IPS-18c (cell line): ENCODE measurements at regions not wholly inside any gene's neighbourhood (a gene's known extent, or its start where the extent isn't known, plus 50 kb on each side); places are given as distances from the start of the nearest gene placed in this dataset.

Experiments
- H3K4me3 ChIP-seq: 2 replicates; pipeline ENCODE4 v1.7.0; 2013; ENCODE audit warnings: low read depth, mild to moderate bottlenecking, low read length, moderate library complexity; ENCODE audit not compliant: insufficient read depth
- H3K9me3 ChIP-seq: one replicate; pipeline ENCODE4 v1.6.1; 2013; ENCODE audit warnings: mild to moderate bottlenecking, low read length, moderate library complexity; ENCODE audit not compliant: control insufficient read depth, insufficient read depth

DNA sequence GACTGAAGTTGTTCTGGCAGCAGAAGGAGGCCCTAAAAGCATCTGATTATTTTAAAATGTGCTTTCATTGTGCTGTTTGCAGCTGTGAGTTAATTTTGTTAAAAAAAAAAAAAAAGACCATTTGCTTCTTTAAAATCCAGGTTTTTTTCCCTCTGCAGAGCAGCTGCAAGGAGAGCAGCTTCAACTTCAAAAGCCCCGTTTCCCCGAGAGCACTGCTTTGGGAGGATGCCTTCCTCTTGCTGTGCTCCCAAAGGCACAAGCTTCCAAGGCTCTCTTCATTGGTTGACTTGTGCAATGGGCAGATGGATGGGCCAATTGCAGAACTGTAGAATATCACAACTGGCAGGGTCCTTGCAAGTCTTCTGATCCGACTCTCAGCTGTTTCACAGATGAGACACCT lies 459.2 kb upstream of the PKN2 start:
- H3K9me3 ChIP-seq, result peaks cover 2% of the 10 kb centered on the region

DNA sequence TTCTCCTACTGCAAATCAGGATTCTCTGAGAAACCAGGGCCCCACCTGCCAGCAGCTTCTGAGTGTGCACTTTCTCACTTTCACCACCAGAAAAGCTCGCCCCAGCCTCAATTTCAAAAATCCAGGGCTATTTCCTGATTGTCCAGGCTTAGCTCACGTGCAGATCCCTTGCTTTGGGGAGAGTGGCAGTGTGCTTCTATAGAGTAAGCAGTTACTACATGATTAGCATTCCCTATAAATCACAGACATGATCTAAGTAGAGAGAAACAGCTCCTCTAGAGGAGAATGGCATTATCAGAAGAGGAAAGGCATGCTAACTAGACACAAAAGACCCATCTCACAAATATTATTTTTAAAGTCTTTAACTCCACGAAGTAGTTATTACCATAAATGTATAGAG lies 456.0 kb upstream of the PKN2 start:
- H3K9me3 ChIP-seq, result no peaks in the 10 kb centered on the region
- no peak overlapping the region for H3K4me3 ChIP-seq

More for the DNA sequence above, 459.2 kb upstream of the PKN2 start:
- H3K4me3 ChIP-seq, result no peak overlapping the region

DNA sequence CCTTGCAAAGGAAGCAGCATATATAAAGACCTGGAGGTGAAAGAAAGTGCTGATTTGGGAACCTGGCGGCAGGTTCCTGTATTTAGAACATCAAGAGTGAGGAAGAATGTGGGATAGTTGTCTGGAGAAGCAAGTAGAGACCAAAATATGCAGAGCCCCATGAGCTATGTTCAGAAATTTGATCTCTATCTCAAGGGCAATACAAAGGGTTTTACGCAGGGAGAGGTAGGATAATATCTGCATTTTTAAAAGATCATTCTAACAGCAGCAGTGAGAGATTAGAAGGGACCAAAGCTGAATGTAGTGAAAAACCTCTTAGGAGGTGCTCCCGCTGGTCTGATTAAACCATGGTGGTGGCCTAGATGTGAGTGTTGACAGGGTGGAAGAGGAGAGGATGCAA lies 453.9 kb upstream of the PKN2 start:
- H3K9me3 ChIP-seq, result no peaks in the 10 kb centered on the region
- H3K4me3 ChIP-seq, result no peak overlapping the region

DNA sequence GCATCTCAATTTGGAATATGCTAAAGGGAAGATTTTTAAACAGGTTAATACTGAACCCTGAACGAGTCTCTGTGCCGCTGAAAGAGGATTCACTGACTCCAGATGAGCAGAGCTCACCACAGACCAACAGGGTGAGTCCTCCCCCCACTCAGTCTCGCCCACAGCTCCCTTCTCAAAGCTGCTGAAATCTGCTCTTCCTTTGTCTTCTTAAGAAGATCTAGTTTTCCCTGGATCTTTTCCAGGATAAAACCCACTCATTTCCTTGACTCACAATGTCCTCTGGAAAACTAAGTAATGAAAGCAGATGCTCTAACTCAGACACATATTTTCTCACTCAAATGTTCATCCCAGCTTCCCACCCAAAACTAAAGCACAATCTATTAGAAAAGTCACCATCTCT lies 447.0 kb upstream of the PKN2 start:
- no peak overlapping the region for H3K4me3 ChIP-seq

DNA sequence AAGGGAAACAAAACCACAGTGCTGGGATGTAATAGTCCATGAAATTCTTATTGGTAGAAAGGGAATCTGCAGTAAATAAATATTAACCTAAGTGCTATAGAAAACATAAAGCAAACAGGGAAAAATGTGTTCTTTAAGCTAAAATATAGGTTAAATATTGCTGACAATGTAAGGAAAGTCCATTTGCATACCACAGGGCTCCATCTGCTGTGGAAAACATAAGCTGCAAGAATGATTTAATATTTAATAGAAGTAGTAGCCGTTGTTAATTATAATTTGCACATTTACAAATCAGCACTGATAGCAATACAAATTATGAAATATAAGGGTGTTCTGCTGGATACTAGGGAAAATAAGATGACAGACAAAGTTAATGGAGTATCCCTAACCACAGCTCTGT lies 444.9 kb upstream of the PKN2 start:
- Histone ChIP-seq H3K9me3 (no peaks in the 10 kb centered on the region), H3K4me3 (no peak overlapping the region)

More for the DNA sequence above, 447.0 kb upstream of the PKN2 start:
- no peaks in the 10 kb centered on the region for H3K9me3 ChIP-seq

DNA sequence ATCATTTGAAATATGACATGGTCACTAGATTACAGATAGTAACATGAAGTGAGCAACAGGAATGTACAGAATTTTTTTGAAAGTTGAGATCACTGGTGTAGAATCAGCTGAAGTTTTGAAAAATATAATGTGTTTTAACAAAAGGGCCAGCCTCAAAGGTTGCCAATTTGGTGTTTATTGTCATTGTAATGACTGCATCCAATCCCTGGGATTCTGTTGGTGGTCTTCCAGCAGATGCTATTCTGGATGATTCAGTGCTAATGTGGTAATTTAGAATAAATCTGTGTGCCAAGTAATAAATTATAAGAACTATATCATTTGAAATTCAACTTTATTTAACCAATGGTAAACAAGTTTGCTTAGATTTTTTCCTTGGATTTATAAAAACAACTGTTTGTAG lies 436.4 kb upstream of the PKN2 start:
- no peak overlapping the region for H3K4me3 ChIP-seq
- H3K9me3 ChIP-seq, result no peaks in the 10 kb centered on the region

DNA sequence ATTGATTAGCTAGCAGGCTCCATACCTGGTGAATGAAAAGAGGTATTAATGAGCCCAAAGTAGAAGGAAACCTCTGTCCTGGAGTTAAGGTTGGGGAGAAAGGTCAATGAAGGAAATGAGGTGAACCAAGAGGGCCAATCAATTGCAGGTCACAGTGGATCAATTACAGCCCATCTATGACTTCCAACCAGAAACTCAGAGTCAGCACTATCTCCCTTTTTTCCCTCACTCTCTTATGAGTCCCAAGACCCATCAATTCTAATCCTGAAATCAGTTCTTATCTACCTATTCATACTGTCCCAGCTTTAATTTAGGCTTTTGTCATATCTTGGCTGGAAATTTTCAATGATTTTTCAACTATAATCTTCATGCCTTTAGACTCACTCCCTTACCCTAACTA lies 433.2 kb upstream of the PKN2 start:
- no peak overlapping the region for H3K4me3 ChIP-seq

DNA sequence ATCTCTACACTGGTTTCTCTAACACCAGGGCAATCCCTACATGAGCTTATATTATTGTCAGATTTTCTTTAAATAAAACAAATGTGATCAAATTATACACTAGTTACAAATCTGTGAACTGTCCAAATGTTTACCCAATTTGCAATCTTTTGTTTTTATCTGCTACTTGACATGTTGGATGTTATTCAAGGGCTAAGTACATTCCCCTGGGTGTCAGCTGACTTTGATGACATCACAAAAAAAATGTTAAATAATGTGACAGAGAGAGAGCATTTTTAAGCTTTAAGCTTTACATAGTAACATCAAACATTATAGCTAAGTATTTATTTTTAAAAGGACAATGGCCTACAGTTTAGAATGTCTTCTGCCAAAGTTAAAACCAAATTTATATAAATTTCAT lies 431.3 kb upstream of the PKN2 start:
- H3K4me3 ChIP-seq, result no peak overlapping the region
- H3K9me3 ChIP-seq, result no peaks in the 10 kb centered on the region

More for the DNA sequence above, 433.2 kb upstream of the PKN2 start:
- H3K9me3 ChIP-seq, result no peaks in the 10 kb centered on the region

DNA sequence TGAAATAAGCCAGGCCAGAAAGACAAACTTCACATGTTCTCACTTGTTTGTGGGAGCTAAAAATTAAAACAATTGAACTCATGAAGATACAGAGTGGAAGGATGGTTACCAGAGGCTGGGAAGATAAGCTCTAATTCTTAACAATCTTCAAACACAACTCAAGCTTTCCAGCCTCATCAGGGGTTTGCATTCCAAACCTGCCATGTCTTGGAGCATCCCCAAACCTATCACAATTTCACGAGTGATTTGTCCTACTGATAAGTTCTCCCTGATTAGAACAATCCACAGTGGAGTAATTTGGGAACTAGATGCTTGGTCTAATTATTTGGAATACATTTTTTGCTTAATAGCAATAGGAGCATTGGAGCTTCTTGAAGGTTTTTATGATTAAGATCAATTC lies 418.5 kb upstream of the PKN2 start:
- H3K4me3 ChIP-seq, result no peak overlapping the region

DNA sequence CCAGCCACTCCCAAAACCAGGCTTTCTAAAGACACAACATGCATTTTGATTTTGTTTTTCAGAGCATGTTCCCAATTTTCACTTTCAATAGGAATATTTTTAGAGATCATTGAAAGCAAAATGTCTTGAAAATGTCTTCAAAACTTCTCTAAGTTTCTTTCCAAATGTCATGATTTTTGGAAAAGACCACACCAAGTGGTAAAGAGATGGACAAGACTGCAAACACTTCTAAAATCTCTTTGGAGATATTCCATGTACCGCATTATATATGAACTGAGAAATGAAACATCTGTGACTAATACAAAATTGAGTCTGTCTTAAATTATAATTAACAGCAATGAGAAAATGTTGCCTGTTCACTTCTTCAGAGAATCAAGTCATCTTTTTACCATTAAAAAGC lies 418.0 kb upstream of the PKN2 start:
- H3K4me3 ChIP-seq, result no peak overlapping the region
- H3K9me3 ChIP-seq, result no peaks in the 10 kb centered on the region

More for the DNA sequence above, 418.5 kb upstream of the PKN2 start:
- no peaks in the 10 kb centered on the region for H3K9me3 ChIP-seq

DNA sequence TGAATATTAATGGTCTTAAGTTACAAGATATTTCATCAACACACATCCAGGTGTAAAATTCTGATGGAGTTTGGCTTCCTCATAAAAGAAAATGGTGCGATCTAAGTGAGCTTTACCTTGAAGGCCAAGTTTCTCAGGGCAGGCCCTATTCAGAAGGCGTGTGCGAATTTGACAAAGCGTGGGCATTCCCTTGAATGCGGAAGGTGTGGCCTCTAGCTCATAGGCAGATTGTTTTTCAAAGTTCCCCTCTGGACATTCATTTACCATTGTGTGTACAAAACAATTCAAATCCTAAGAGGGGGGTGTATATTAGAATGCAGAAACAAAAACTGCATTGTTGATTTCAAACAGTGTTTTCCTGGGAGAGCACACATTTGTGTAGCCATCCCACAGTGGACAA lies 411.9 kb upstream of the PKN2 start:
- H3K9me3 ChIP-seq, result no peaks in the 10 kb centered on the region
- H3K4me3 ChIP-seq, result no peak overlapping the region

DNA sequence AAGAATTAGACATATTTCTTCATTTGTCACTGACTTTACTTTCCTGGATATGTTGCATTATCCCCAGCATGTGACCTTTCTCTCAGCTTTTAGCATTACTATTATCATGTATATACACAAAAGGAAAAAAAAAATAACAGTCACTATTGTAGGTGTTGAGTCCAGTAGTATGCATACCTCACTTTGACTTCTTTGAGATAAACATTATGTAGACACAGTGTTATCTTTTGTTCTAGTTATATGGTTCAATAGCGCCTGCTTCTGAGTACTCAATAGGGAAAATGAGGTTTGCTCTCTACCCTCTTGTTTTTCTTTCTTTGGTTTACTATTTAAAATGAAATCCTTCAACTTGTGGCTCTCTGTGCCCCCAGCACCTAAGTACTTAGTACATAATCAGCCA lies 409.6 kb upstream of the PKN2 start:
- no peak overlapping the region for H3K4me3 ChIP-seq

DNA sequence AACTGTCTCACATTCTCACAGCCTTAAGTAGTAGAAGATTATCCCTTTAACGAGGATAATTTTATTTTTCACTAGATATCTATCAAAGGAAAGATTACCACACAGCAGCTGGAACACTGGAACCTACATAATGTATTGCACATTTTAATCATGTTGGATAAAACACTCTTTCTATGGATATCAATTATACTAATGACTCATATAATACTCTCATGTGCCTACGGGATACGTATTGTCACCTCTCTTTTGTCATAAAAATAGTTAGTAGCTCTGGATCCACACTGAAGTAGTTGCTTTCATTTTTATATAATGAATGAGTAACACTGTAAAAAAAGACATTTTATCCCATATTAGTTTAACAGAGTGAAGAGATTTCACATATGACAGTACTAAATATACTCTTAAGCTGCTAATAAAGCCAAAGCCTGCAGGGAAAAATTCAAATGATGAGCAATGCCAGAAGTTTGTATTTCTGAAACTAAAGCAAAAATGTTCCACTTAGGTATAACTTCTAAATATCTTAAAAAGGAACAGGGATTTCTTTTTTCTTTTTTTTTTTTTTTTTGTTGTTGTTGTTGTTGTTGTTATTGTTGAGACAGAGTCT lies 408.7 kb upstream of the PKN2 start:
- no peak overlapping the region for H3K4me3 ChIP-seq

More for the DNA sequence above, 409.6 kb upstream of the PKN2 start:
- H3K9me3 ChIP-seq, result no peaks in the 10 kb centered on the region

DNA sequence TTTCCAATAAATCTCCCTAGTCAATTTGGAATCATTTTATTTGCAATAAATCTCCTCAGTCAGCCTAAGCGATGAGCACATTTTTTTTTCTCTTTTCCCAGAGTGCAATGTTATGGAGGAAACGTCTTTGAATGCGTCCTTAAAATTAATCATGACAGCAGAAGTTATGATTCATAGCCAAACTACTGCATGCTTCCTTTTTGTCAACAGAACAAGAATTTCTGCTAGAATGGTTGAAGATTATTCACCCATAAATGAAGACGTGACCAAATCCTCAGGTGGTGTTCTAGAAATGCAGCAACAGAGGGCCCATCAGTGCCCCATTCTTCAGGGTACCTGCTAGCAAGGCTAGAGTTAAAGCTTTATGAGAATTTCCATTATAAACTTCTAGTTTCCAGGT lies 407.9 kb upstream of the PKN2 start:
- Histone ChIP-seq H3K4me3 (no peak overlapping the region), H3K9me3 (no peaks in the 10 kb centered on the region)

More for the DNA sequence above, 408.7 kb upstream of the PKN2 start:
- H3K9me3 ChIP-seq, result no peaks in the 10 kb centered on the region

DNA sequence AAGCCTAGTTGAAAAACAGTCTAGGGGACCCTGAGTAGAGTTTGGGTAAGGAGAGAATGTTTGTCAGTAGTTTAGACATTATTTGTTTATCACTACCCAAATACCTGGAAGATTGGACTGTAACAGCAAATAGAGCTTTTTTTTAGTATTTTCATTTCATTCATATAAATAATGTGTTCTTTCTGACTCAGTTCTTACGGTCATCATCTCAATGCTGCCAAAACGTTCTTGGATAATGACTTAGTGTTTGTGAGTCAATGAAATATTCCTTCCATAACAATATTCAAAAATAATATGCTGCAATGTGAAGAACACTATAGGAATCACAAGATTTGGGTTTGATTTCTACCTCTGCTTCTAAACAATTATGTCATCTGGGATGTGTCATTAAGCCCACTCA lies 400.0 kb upstream of the PKN2 start:
- no peaks in the 10 kb centered on the region for H3K9me3 ChIP-seq

DNA sequence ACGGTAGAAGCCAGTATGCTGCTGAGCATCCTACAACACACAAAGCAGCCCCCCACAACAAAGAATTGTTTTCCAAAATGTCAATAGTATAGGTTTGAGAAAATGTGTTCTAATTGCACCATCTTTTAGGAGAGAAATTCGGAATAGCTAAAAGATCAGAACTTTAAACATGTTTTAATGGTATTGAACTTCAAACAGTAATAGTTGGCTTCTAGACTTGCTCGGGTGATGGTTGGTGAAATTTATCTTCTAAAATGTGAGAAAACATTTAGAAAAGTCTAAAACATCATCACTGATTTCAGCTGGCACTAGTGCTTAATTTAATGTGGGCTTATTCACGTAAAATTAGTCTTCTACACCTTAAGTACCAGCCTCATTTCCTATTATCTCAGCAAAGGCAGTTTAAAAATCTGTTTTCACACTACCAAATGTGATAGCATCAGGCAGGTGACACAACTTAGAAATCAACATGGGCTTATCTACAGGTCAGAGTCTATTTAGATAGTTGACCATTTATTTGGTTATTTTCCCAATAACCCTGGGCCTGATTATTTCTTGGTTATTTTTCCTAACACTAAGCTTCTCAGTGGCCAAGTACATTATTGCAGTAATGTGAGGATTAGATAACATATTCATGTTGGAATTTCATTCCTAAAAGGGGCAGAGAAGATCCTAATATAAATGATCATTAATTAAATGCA lies 399.3 kb upstream of the PKN2 start:
- no peak overlapping the region for H3K4me3 ChIP-seq

More for the DNA sequence above, 400.0 kb upstream of the PKN2 start:
- no peak overlapping the region for H3K4me3 ChIP-seq

DNA sequence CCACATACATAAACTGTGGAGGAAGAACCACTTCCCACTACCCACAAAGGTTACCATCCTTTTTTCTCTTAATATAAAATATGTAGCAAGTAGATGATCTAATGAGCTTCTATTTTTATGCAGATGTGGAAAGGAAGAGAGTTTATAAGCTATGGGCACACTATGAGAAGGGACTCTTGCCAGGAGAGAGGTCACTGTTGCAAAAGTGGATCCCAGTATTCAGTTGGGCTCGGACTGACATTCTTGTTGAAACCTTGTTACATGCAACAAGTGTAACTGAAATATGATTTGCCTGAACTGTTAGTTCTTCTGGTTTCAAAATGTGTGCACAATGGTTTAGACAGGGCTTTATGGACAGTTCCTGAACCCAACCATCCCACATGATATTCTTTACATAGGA lies 397.4 kb upstream of the PKN2 start:
- H3K4me3 ChIP-seq, result no peak overlapping the region
- no peaks in the 10 kb centered on the region for H3K9me3 ChIP-seq

More for the DNA sequence above, 399.3 kb upstream of the PKN2 start:
- no peaks in the 10 kb centered on the region for H3K9me3 ChIP-seq

DNA sequence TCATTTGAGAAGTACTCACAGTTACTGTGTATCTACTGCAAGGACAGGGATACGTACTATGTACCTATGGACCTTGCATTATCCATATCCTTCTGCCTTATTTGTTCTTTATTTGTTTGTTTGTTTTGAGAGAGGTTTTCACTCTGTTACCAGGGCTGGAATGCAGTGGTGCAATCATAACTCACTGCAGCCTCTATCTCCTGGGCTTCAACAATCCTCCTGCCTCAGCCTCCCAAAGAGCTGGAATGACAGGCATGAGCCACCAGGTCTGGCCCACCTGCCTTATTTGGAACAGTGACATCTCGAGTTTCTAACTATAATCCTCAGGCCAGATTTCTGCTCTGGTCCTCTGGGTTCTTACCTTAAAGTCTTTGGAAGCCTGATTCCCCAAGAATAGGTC lies 395.5 kb upstream of the PKN2 start:
- H3K4me3 ChIP-seq, result no peak overlapping the region
- H3K9me3 ChIP-seq, result no peaks in the 10 kb centered on the region
